ENCODE measurements at regions not wholly inside any gene's neighbourhood (a gene's known extent, or its start where the extent isn't known, plus 50 kb on each side); places are given as distances from the start of the nearest gene placed in this dataset.

- H3K9me2 ChIP-seq (replicated peaks; ENCODE audit: insufficient read depth, low read length): no peaks in the 10 kb centered on the region
Measured at GRCh38 chr4:159881158-159881557, 778.3 kb downstream of the RAPGEF2 start.

DNA sequence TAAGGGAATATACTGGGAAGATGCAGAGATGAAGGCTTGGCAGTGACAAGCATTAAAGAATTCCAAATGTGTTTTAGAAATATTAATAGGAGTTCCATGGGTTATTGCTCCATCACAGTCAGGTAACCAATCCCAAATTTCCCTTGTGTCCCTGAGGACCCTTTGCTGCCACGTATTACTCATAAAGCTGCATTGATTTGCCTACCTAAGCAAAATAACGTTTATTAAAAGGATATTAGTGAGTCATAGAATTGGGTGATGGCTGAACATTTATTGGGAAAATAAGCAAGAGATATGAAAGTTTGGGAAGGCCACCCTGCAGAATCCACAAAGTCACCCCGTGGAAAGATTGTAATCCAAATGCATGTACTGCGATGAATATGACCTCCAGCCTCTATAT lies 782.1 kb downstream of the RAPGEF2 start:
- H3K4me3 ChIP-seq (ENCODE audit: low read length): no peak overlapping the region
- TF ChIP-seq CTCF (IDR thresholded peaks at IDR 0.05; ENCODE audit: low read length): no peak
- no peak for TF ChIP-seq EZH2phosphoT487 (IDR thresholded peaks at IDR 0.05; ENCODE audit: low read length)
- TF ChIP-seq EZH2 (optimal IDR thresholded peaks at IDR 0.05; ENCODE audit: low read depth, low read length): no peak
- no peaks in the 10 kb centered on the region for H3K9me2 ChIP-seq (replicated peaks; ENCODE audit: insufficient read depth, low read length)
- no peak overlapping the region for H3K9ac ChIP-seq (ENCODE audit: low read length)
- no peaks in the 10 kb centered on the region for H3K27me3 ChIP-seq (replicated peaks; ENCODE audit: insufficient read depth, low read length)
- no peaks in the 10 kb centered on the region for H3K4me1 ChIP-seq (ENCODE audit: low read length)
- no peaks in the 10 kb centered on the region for H3K79me2 ChIP-seq (ENCODE audit: low read length)
- H3F3A ChIP-seq (ENCODE audit: insufficient read depth, low read length): no peaks in the 10 kb centered on the region
- H3K36me3 ChIP-seq (replicated peaks; ENCODE audit: insufficient read depth, low read length): no peaks in the 10 kb centered on the region
- no peaks in the 10 kb centered on the region for H3K9me3 ChIP-seq (replicated peaks; ENCODE audit: insufficient read depth, low read length)
- no peak for DNase-seq
- H2AFZ ChIP-seq (ENCODE audit: low read length): no peak overlapping the region
- no peaks in the 10 kb centered on the region for H4K20me1 ChIP-seq (ENCODE audit: insufficient read depth, low read length)
- H3K4me2 ChIP-seq (ENCODE audit: low read depth, low read length): no peak overlapping the region
- no peak overlapping the region for H3K27ac ChIP-seq (ENCODE audit: low read length)

More at GRCh38 chr4:159881158-159881557, 778.3 kb downstream of the RAPGEF2 start:
- H4K20me1 ChIP-seq (ENCODE audit: insufficient read depth, low read length): no peaks in the 10 kb centered on the region
- H3K4me1 ChIP-seq (ENCODE audit: low read length): no peaks in the 10 kb centered on the region
- H3K4me2 ChIP-seq (ENCODE audit: low read depth, low read length): no peak overlapping the region
- TF ChIP-seq CTCF (IDR thresholded peaks at IDR 0.05; ENCODE audit: low read length): no peak
- TF ChIP-seq EZH2 (optimal IDR thresholded peaks at IDR 0.05; ENCODE audit: low read depth, low read length): no peak
- no peak for TF ChIP-seq EZH2phosphoT487 (IDR thresholded peaks at IDR 0.05; ENCODE audit: low read length)
- H3K27ac ChIP-seq (ENCODE audit: low read length): no peak overlapping the region
- no peaks in the 10 kb centered on the region for H3K79me2 ChIP-seq (ENCODE audit: low read length)
- no peak overlapping the region for H3K4me3 ChIP-seq (ENCODE audit: low read length)
- H3K27me3 ChIP-seq (replicated peaks; ENCODE audit: insufficient read depth, low read length): no peaks in the 10 kb centered on the region
- H3K9me3 ChIP-seq (replicated peaks; ENCODE audit: insufficient read depth, low read length): no peaks in the 10 kb centered on the region
- H2AFZ ChIP-seq (ENCODE audit: low read length): no peak overlapping the region
- no peak overlapping the region for H3K9ac ChIP-seq (ENCODE audit: low read length)
- no peaks in the 10 kb centered on the region for H3K36me3 ChIP-seq (replicated peaks; ENCODE audit: insufficient read depth, low read length)
- H3F3A ChIP-seq (ENCODE audit: insufficient read depth, low read length): no peaks in the 10 kb centered on the region
- DNase-seq: no peak

- Histone ChIP-seq H3K27me3 (replicated peaks; ENCODE audit: insufficient read depth, low read length) (no peaks in the 10 kb centered on the region), H2AFZ (ENCODE audit: low read length) (no peak overlapping the region), H3K9me2 (replicated peaks; ENCODE audit: insufficient read depth, low read length) (no peaks in the 10 kb centered on the region), H4K20me1 (ENCODE audit: insufficient read depth, low read length) (no peaks in the 10 kb centered on the region), H3K79me2 (ENCODE audit: low read length) (no peaks in the 10 kb centered on the region), H3K4me3 (ENCODE audit: low read length) (no peak overlapping the region), H3K4me1 (ENCODE audit: low read length) (no peaks in the 10 kb centered on the region), H3F3A (ENCODE audit: insufficient read depth, low read length) (no peaks in the 10 kb centered on the region), H3K4me2 (ENCODE audit: low read depth, low read length) (no peak overlapping the region), H3K9ac (ENCODE audit: low read length) (no peak overlapping the region), H3K36me3 (replicated peaks; ENCODE audit: insufficient read depth, low read length) (no peaks in the 10 kb centered on the region; the same call in 1 of the 2 replicates), H3K9me3 (replicated peaks; ENCODE audit: insufficient read depth, low read length) (no peaks in the 10 kb centered on the region), H3K27ac (ENCODE audit: low read length) (no peak overlapping the region)
- TF ChIP-seq EZH2phosphoT487 (IDR thresholded peaks at IDR 0.05; ENCODE audit: low read length) (no peak), EZH2 (optimal IDR thresholded peaks at IDR 0.05; ENCODE audit: low read depth, low read length) (no peak), CTCF (IDR thresholded peaks at IDR 0.05; ENCODE audit: low read length) (no peak)
- DNase-seq: no peak
Measured at GRCh38 chr4:159899596-159899995, 796.7 kb downstream of the RAPGEF2 start.

All from MM.1S (cell line).